ENCODE measurements at regions not wholly inside any gene's neighbourhood (a gene's known extent, or its start where the extent isn't known, plus 50 kb on each side); places are given as distances from the start of the nearest gene placed in this dataset.

GRCh38 chr4:179695175-179695574 lies 2252.9 kb upstream of the AGA start:
- ATAC-seq (ENCODE audit: insufficient read depth, low FRiP score) (no peak), DNase-seq (no peak)
- Histone ChIP-seq H3K9ac (ENCODE audit: insufficient read depth in 1 of 2, low read length in 2 of 2) (no peak overlapping the region), H3K36me3 (ENCODE audit: control insufficient read depth in 4 of 4, insufficient read depth in 4 of 4, low read length in 4 of 4) (no peaks in the 10 kb centered on the region), H3K27ac (ENCODE audit: low read depth in 1 of 2, low read length in 1 of 2) (no peak overlapping the region), H3K4me1 (ENCODE audit: control insufficient read depth in 5 of 5, insufficient read depth in 5 of 5, low read length in 5 of 5) (no peaks in the 10 kb centered on the region), H3K4me3 (no peak overlapping the region), H3K9me3 (ENCODE audit: control insufficient read depth in 4 of 4, insufficient read depth in 3 of 4, low read length in 3 of 4) (no peaks in the 10 kb centered on the region), H3K27me3 (ENCODE audit: control insufficient read depth in 3 of 3, insufficient read depth in 3 of 3, low read length in 2 of 3) (no peaks in the 10 kb centered on the region)
- no peak for TF ChIP-seq CTCF (IDR thresholded peaks at IDR 0.05; ENCODE audit: control extremely low read depth, extremely low read depth)
- WGBS, 2 donors: 82 to 91% methylated on average over 5 of the region's 5 CpGs

- 86 to 89% methylated on average over 5 of the region's 5 CpGs for WGBS, 2 donors
- no peaks in the 10 kb centered on the region for H3K4me1 ChIP-seq (ENCODE audit: control insufficient read depth in 5 of 5, insufficient read depth in 5 of 5, low read length in 5 of 5)
- H3K9me3 ChIP-seq (ENCODE audit: control insufficient read depth in 4 of 4, insufficient read depth in 3 of 4, low read length in 3 of 4): no peaks in the 10 kb centered on the region
- H3K27ac ChIP-seq (ENCODE audit: low read depth in 1 of 2, low read length in 1 of 2): no peak overlapping the region
- no peaks in the 10 kb centered on the region for H3K27me3 ChIP-seq (ENCODE audit: control insufficient read depth in 3 of 3, insufficient read depth in 3 of 3, low read length in 2 of 3)
- ATAC-seq (ENCODE audit: insufficient read depth, low FRiP score): no peak
- no peaks in the 10 kb centered on the region for H3K36me3 ChIP-seq (ENCODE audit: control insufficient read depth in 4 of 4, insufficient read depth in 4 of 4, low read length in 4 of 4)
- no peak for TF ChIP-seq CTCF (IDR thresholded peaks at IDR 0.05; ENCODE audit: control extremely low read depth, extremely low read depth)
- no peak overlapping the region for H3K4me3 ChIP-seq
- no peak overlapping the region for H3K9ac ChIP-seq (ENCODE audit: insufficient read depth in 1 of 2, low read length in 2 of 2)
- no peak for DNase-seq
Measured at GRCh38 chr4:179698321-179698720, 2256.1 kb upstream of the AGA start.

- H3K36me3 ChIP-seq (ENCODE audit: control insufficient read depth in 4 of 4, insufficient read depth in 4 of 4, low read length in 4 of 4): no peaks in the 10 kb centered on the region
Measured at GRCh38 chr4:179709961-179710624, 2267.9 kb upstream of the AGA start.

More at GRCh38 chr4:179709961-179710624, 2267.9 kb upstream of the AGA start:
- Histone ChIP-seq H3K27me3 (ENCODE audit: control insufficient read depth in 3 of 3, insufficient read depth in 3 of 3, low read length in 2 of 3) (no peaks in the 10 kb centered on the region), H3K4me3 (no peak overlapping the region), H3K27ac (ENCODE audit: low read depth in 1 of 2, low read length in 1 of 2) (no peak overlapping the region), H3K9ac (ENCODE audit: insufficient read depth in 1 of 2, low read length in 2 of 2) (no peak overlapping the region), H3K4me1 (ENCODE audit: control insufficient read depth in 5 of 5, insufficient read depth in 5 of 5, low read length in 5 of 5) (no peaks in the 10 kb centered on the region), H3K9me3 (ENCODE audit: control insufficient read depth in 4 of 4, insufficient read depth in 3 of 4, low read length in 3 of 4) (no peaks in the 10 kb centered on the region)
- 54 to 55% methylated on average over 4 of the region's 4 CpGs for WGBS, 2 donors
- no peak for DNase-seq
- TF ChIP-seq CTCF (IDR thresholded peaks at IDR 0.05; ENCODE audit: control extremely low read depth, extremely low read depth): no peak
- no peak for ATAC-seq (ENCODE audit: insufficient read depth, low FRiP score)
